ENCODE measurements at regions not wholly inside any gene's neighbourhood (a gene's known extent, or its start where the extent isn't known, plus 50 kb on each side); places are given as distances from the start of the nearest gene placed in this dataset.

DNA sequence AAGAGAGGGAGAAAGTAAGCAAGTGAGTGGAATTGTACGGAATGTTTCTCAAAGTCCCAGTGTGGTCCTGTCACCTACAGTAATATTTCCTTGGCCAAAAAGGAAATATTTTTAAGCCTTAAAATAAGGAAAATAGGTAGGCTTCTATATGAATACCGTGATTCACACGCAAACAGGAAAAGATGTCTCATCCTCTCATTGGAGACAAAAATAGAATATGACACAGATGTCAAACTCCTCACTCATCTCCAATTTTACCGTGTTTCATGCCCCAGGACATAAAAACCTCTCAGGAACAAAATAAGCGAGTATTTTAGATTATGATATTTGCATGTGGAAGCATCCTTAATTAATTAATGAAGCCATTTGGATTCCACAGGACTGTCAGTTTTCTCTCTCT lies 1269.5 kb downstream of the RAPGEF2 start:
- H3K4me3 ChIP-seq (ENCODE audit: low read depth, low read length) = no peak overlapping the region
- no peak for DNase-seq (ENCODE audit: low read depth)
- TF ChIP-seq, protein P1, sequence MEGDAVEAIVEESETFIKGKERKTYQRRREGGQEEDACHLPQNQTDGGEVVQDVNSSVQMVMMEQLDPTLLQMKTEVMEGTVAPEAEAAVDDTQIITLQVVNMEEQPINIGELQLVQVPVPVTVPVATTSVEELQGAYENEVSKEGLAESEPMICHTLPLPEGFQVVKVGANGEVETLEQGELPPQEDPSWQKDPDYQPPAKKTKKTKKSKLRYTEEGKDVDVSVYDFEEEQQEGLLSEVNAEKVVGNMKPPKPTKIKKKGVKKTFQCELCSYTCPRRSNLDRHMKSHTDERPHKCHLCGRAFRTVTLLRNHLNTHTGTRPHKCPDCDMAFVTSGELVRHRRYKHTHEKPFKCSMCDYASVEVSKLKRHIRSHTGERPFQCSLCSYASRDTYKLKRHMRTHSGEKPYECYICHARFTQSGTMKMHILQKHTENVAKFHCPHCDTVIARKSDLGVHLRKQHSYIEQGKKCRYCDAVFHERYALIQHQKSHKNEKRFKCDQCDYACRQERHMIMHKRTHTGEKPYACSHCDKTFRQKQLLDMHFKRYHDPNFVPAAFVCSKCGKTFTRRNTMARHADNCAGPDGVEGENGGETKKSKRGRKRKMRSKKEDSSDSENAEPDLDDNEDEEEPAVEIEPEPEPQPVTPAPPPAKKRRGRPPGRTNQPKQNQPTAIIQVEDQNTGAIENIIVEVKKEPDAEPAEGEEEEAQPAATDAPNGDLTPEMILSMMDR (conservative IDR thresholded peaks at IDR 0.05; ENCODE audit: low read depth, low read length) = no peak

DNA sequence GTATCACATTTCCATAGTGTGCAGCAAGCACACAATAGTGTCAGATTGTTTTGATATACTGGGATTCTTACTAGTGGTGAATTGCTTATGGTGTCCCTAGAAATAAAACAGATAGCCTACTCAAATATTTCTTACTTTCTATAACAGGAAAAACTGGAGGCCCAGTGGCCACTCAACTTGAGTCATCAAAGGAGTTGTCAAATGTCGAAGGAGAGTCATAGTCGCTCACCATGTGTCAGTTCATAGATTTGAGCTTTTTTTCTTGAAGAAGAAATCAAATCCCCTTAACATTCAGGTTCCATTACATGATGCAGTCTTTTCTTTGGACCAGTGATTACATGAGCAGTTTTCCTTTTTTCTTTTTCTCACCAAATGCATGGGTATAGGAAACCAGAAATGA lies 1271.0 kb downstream of the RAPGEF2 start:
- no peak overlapping the region for H3K4me3 ChIP-seq (ENCODE audit: low read depth, low read length)
- TF ChIP-seq, protein P1 (conservative IDR thresholded peaks at IDR 0.05; ENCODE audit: low read depth, low read length) = no peak
- no peak for DNase-seq (ENCODE audit: low read depth)

DNA sequence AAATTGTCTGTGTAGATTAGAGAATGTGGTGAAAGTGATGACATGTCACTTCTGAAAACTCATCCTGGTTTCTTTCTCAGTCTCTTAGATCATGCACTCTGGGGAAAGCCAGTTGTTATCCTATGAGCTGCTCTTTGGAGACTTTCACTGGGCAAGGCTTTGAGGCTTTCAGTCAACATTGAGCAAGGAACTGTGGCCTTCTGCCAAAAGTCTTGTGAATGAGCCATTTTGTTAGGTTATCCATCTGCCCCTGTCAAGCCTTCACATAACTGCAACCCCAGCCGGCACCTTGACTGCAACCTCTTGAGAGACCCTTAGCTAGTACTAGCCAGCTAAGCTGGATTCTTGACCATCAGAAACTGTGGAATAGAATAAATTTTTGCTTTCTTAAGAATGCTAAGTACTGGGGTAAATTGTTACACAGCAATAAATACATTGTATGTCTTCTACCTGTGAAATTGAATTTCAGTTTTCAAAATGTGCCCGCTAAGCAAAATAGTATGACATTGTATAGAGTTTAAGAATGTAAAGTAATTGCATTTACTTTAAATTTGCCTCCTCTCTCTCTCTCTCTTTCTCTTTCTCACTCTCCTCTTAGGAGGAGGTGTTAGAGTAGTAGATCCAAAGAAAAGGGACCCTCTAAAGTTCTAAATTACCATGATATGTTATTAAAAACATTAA lies 1273.0 kb downstream of the RAPGEF2 start:
- no peak overlapping the region for H3K4me3 ChIP-seq (ENCODE audit: low read depth, low read length)
- DNase-seq (ENCODE audit: low read depth) = no peak
- TF ChIP-seq, protein P1 (conservative IDR thresholded peaks at IDR 0.05; ENCODE audit: low read depth, low read length) = no peak

DNA sequence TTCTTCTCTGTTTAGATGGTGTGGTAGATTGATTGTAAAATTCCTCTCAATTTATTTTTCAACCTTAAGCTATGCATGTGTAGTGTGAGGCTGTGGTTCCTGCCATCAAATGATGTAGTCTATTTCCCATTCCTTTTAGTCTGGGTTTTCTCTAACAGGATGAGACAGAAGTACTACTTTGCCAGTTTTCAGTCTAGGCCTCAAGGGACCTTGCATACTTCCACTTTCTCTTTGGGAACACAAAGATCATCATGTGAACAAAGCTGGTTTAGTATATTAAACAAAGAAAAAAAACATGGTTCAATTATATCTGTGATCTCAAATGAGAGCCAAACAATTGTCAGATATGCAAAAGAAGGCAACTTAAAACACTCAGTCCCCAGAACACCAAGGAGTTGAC lies 1284.0 kb downstream of the RAPGEF2 start:
- TF ChIP-seq, protein P1 (conservative IDR thresholded peaks at IDR 0.05; ENCODE audit: low read depth, low read length) = no peak
- DNase-seq (ENCODE audit: low read depth) = no peak
- no peak overlapping the region for H3K4me3 ChIP-seq (ENCODE audit: low read depth, low read length)

DNA sequence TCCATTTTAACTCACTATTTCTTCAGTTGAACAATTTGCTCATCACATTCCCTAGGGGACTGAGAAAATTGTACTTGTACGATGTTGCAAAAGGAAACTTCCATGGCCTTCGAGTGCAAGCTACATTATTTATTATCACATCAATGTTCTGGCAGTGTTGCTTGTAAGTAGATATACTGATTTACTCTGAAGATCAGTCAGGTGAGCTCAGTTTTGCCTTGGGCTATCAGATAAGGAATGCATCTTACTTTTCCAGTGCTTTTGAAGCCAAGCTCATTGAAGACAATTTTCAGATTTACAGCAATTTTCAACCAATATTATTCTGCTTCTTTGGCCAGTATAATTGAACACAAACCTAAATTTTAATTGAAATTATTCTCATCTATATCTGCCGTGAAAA lies 1296.9 kb downstream of the RAPGEF2 start:
- TF ChIP-seq, protein P1 (conservative IDR thresholded peaks at IDR 0.05; ENCODE audit: low read depth, low read length) = no peak
- no peak overlapping the region for H3K4me3 ChIP-seq (ENCODE audit: low read depth, low read length)
- no peak for DNase-seq (ENCODE audit: low read depth)

DNA sequence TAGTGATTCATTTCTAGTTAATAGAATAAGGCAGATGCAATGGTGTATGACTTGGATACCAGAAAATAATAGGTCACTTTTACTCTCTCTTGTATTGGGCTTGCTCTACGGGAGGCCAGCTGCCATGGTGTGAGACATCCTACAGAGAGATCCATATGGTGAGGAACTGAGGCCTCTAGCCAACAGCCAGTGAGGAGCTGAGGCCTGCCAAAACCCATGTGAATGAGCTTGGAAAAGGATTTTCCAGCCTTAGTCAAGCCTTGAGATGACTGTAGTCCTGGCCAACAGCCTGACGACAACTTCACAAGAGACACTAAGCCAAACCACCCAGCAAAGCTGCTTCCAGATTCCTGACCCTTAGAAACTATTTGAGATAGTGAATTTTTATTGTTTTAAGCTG lies 1300.2 kb downstream of the RAPGEF2 start:
- TF ChIP-seq, protein P1 (conservative IDR thresholded peaks at IDR 0.05; ENCODE audit: low read depth, low read length) = no peak
- H3K4me3 ChIP-seq (ENCODE audit: low read depth, low read length) = no peak overlapping the region
- no peak for DNase-seq (ENCODE audit: low read depth)

DNA sequence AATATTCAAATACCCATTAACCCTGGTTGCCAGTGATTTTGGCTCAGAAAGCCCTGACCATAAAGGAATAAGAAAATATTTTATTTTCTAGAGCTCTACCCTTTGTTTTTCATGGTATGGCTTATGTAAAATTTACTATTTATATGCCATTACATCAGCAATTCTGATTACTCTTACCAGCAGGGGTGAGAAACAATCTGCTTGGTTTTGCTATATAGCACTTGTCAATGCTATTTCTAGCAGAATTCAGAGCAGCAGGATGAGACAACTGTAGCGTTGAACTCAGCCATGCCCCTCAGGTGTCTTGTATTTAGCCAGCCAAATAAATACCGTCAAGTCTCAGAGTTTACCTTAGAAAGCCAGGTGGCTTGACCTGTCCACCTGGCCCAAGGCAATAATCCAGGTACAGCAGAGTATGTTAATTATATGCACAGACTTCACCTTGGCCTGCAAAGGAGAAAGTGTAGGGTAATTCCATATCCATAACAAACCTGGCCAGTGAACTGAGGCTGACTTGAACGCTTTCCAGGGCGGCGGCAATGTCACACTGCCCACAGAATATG lies 1303.5 kb downstream of the RAPGEF2 start:
- no peak overlapping the region for H3K4me3 ChIP-seq (ENCODE audit: low read depth, low read length)
- TF ChIP-seq, protein P1 (conservative IDR thresholded peaks at IDR 0.05; ENCODE audit: low read depth, low read length) = no peak
- no peak for DNase-seq (ENCODE audit: low read depth)

Measured in epithelial cell of proximal tubule (primary cell).